OCI-LY1 (cell line): ENCODE measurements at regions not wholly inside any gene's neighbourhood (a gene's known extent, or its start where the extent isn't known, plus 50 kb on each side); places are given as distances from the start of the nearest gene placed in this dataset.
"Not testable (repeated sequence)": the region's sequence is repeated elsewhere in the genome, so short reads cannot be mapped to it uniquely, and the experiment has no call there.

Source experiments
- H2AFZ ChIP-seq: fragments of 200-600 bp; sonication (generic), shearing (Covaris generic); 2 replicates; pipeline ENCODE4 v1.6.0; 2014; ENCODE audit warnings: antibody characterized with exemption, mild to moderate bottlenecking, low read length
- H3F3A ChIP-seq: fragments of 200-600 bp; sonication (generic), shearing (Covaris generic); 2 replicates; pipeline ENCODE4 v1.6.0; 2014; ENCODE audit warnings: mild to moderate bottlenecking, antibody characterized with exemption, low read length, moderate library complexity; ENCODE audit not compliant: insufficient read depth
- H3K27ac ChIP-seq: fragments of 200-600 bp; sonication (generic); 2 replicates; pipeline ENCODE4 v1.5.1; 2014; ENCODE audit warnings: low read length, mixed run types, mild to moderate bottlenecking, low read depth; ENCODE audit not compliant: poor library complexity, severe bottlenecking
- H3K27me3 ChIP-seq: fragments of 200-600 bp; sonication (generic); 2 replicates; pipeline ENCODE4 v1.6.0; 2014; ENCODE audit warnings: antibody characterized with exemption, mild to moderate bottlenecking, low read length, moderate library complexity; ENCODE audit not compliant: insufficient read depth
- H3K36me3 ChIP-seq: fragments of 200-600 bp; sonication (generic); 2 replicates; pipeline ENCODE4 v1.6.1; 2014; ENCODE audit warnings: mild to moderate bottlenecking, antibody characterized with exemption, low read length, moderate library complexity, mixed read lengths; ENCODE audit not compliant: insufficient read depth
- H3K4me1 ChIP-seq: fragments of 200-600 bp; sonication (generic); 2 replicates; pipeline ENCODE4 v1.5.1; 2014; ENCODE audit warnings: mild to moderate bottlenecking, low read length, moderate library complexity; ENCODE audit not compliant: insufficient read depth, severe bottlenecking
- H3K4me2 ChIP-seq: fragments of 200-600 bp; sonication (generic), shearing (Covaris generic); 2 replicates; pipeline ENCODE4 v1.6.1; 2014; ENCODE audit warnings: low read length
- H3K4me3 ChIP-seq: fragments of 200-600 bp; sonication (generic); 2 replicates; pipeline ENCODE4 v1.5.1; 2014; ENCODE audit warnings: low read length, low read depth, mild to moderate bottlenecking, mixed read lengths; ENCODE audit not compliant: poor library complexity, severe bottlenecking
- H3K79me2 ChIP-seq: fragments of 200-600 bp; shearing (Covaris generic); 2 replicates; pipeline ENCODE4 v1.6.1; 2016; ENCODE audit warnings: mixed run types, low read length, mixed read lengths; ENCODE audit not compliant: insufficient read depth
- H3K9ac ChIP-seq: fragments of 200-600 bp; sonication (generic), shearing (Covaris generic); 2 replicates; pipeline ENCODE4 v1.6.1; 2014; ENCODE audit warnings: mild to moderate bottlenecking, low read length, mixed read lengths
- H3K9me2 ChIP-seq: fragments of 200-600 bp; sonication (generic), shearing (Covaris generic); 2 replicates; pipeline ENCODE4 v1.6.1; 2014; ENCODE audit warnings: low read depth, mild to moderate bottlenecking, low read length, mixed read lengths
- H3K9me3 ChIP-seq: fragments of 200-600 bp; shearing (Covaris generic); 2 replicates; pipeline ENCODE4 v1.6.1; 2014; ENCODE audit warnings: low read length, mixed read lengths
- H4K20me1 ChIP-seq: fragments of 200-600 bp; sonication (generic), shearing (Covaris generic); 2 replicates; pipeline ENCODE4 v1.6.0; 2016; ENCODE audit warnings: mild to moderate bottlenecking, low read length; ENCODE audit not compliant: insufficient read depth
- EZH2 ChIP-seq: fragments of 200-600 bp; sonication (generic), shearing (Covaris generic); IDR thresholded peaks from 2 replicates; pipeline ENCODE4 v1.8.0; 2017; ENCODE audit warnings: borderline replicate concordance, mixed run types, mild to moderate bottlenecking, antibody characterized with exemption, low read length, moderate library complexity, mixed read lengths
- TF ChIP-seq, protein P1 (sequence below): fragments of 200-600 bp; sonication (generic), shearing (Covaris generic); IDR thresholded peaks from 2 replicates; pipeline ENCODE4 v1.5.1; 2017; ENCODE audit warnings: mild to moderate bottlenecking, antibody characterized with exemption, low read length, moderate library complexity, mixed read lengths

GRCh38 chr3:153246806-153247205 is 84.8 kb downstream of the RAP2B start:
- Histone ChIP-seq H3K27ac (no peak overlapping the region), H4K20me1 (no peaks in the 10 kb centered on the region)

DNA sequence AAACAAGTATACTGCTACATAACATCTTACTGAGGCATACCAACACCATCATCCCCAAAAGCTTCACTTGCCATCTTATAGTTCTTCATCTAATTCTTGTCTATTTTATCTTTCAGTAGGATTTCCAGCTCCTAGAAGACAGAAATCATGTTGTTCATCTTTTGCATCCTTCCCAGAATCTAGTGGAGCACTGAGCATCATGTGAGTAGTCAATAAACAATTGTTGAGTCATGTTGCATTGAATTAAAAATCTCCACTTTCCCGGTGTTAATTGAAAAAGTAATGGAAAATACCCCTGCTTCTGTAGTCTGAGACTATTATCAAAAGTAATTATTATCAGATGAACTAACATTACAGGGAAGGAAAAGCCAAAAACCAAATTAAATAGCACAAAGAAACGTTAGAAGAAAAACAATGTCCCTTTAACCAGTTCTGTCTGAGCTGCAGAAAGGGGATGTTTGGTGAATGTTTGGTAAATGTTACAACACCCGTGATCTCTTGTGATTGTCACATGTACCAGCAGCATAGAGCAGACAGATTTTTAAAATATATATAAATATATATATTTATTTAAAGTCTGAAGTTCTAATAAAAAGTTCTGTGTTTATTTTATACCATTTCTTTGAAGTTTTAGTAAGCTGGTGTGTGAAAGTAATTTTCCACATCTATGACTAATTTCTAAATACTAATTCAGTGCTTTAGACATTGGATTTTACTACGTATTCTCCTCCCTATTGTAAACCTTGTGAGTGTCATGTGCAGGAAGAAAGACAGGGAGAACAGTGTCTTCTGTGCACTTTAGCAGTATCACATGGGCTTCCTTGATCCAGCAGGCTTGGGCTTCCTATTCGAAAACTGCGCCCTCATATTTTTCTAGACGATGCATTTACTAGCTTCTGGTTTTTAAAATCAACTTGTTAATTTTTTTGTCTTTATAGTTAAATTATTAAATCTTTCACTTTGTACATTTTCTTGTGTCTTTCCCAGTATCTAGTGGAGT is 85.6 kb downstream of the RAP2B start:
- H3K4me1 ChIP-seq: no peaks in the 10 kb centered on the region
- H3F3A ChIP-seq: no peaks in the 10 kb centered on the region
- H3K27ac ChIP-seq: no peak overlapping the region
- no peaks in the 10 kb centered on the region for H3K36me3 ChIP-seq
- H3K79me2 ChIP-seq: no peaks in the 10 kb centered on the region
- H3K4me3 ChIP-seq: no peak overlapping the region
- H2AFZ ChIP-seq: no peak overlapping the region
- H4K20me1 ChIP-seq: no peaks in the 10 kb centered on the region
- TF ChIP-seq, protein P1, sequence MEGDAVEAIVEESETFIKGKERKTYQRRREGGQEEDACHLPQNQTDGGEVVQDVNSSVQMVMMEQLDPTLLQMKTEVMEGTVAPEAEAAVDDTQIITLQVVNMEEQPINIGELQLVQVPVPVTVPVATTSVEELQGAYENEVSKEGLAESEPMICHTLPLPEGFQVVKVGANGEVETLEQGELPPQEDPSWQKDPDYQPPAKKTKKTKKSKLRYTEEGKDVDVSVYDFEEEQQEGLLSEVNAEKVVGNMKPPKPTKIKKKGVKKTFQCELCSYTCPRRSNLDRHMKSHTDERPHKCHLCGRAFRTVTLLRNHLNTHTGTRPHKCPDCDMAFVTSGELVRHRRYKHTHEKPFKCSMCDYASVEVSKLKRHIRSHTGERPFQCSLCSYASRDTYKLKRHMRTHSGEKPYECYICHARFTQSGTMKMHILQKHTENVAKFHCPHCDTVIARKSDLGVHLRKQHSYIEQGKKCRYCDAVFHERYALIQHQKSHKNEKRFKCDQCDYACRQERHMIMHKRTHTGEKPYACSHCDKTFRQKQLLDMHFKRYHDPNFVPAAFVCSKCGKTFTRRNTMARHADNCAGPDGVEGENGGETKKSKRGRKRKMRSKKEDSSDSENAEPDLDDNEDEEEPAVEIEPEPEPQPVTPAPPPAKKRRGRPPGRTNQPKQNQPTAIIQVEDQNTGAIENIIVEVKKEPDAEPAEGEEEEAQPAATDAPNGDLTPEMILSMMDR: no peak
- TF ChIP-seq EZH2: no peak
- H3K9me2 ChIP-seq: no peaks in the 10 kb centered on the region
- no peak overlapping the region for H3K4me2 ChIP-seq
- H3K9me3 ChIP-seq: no peaks in the 10 kb centered on the region
- no peaks in the 10 kb centered on the region for H3K27me3 ChIP-seq
- no peak overlapping the region for H3K9ac ChIP-seq

More at GRCh38 chr3:153246806-153247205, 84.8 kb downstream of the RAP2B start:
- Histone ChIP-seq H3K9me2 (no peaks in the 10 kb centered on the region), H3F3A (no peaks in the 10 kb centered on the region), H2AFZ (no peak overlapping the region), H3K79me2 (no peaks in the 10 kb centered on the region), H3K4me3 (no peak overlapping the region), H3K4me2 (no peak overlapping the region), H3K36me3 (no peaks in the 10 kb centered on the region), H3K9me3 (no peaks in the 10 kb centered on the region), H3K27me3 (no peaks in the 10 kb centered on the region), H3K4me1 (no peaks in the 10 kb centered on the region), H3K9ac (no peak overlapping the region)
- TF ChIP-seq EZH2: no peak
- TF ChIP-seq, protein P1: no peak

GRCh38 chr3:153248835-153249234 is 86.8 kb downstream of the RAP2B start:
- not testable (repeated sequence) for H3K9me3 ChIP-seq, H3K9me2 ChIP-seq, H3K9ac ChIP-seq, H3K4me1 ChIP-seq, H3K27ac ChIP-seq, H4K20me1 ChIP-seq, H3F3A ChIP-seq, H3K4me2 ChIP-seq, H3K27me3 ChIP-seq, H3K79me2 ChIP-seq, H3K36me3 ChIP-seq, H3K4me3 ChIP-seq, H2AFZ ChIP-seq

GRCh38 chr3:153249906-153250305 is 87.9 kb downstream of the RAP2B start:
- H2AFZ ChIP-seq: no peak overlapping the region
- no peaks in the 10 kb centered on the region for H3K36me3 ChIP-seq
- no peaks in the 10 kb centered on the region for H3K27me3 ChIP-seq
- H3F3A ChIP-seq: no peaks in the 10 kb centered on the region
- no peak overlapping the region for H3K4me3 ChIP-seq
- H3K79me2 ChIP-seq: no peaks in the 10 kb centered on the region
- no peaks in the 10 kb centered on the region for H3K9me2 ChIP-seq
- no peak overlapping the region for H3K4me2 ChIP-seq
- no peaks in the 10 kb centered on the region for H3K9me3 ChIP-seq
- no peak overlapping the region for H3K27ac ChIP-seq
- H4K20me1 ChIP-seq: no peaks in the 10 kb centered on the region
- H3K4me1 ChIP-seq: no peaks in the 10 kb centered on the region
- TF ChIP-seq, protein P1: no peak
- no peak for TF ChIP-seq EZH2
- H3K9ac ChIP-seq: no peak overlapping the region
